Sigmoid colon (tissue), 6 donors: ENCODE measurements at regions not wholly inside any gene's neighbourhood (a gene's known extent, or its start where the extent isn't known, plus 50 kb on each side); places are given as distances from the start of the nearest gene placed in this dataset.

ENCODE experiments used
- DNase-seq: peaks from one replicate; pipeline ENCODE4 v3.0.0-alpha.2; 2019
- H3K27ac ChIP-seq, 4 donors: fragments of 200-600 bp; sonication (generic); one replicate each; pipeline ENCODE4 v1.5.1; 2016 to 2019; ENCODE audit warnings: mild to moderate bottlenecking in 1 of 4
- H3K27me3 ChIP-seq, 3 donors: fragments of 200-600 bp; sonication (generic); one replicate each; pipeline ENCODE4 v1.5.1; 2019; ENCODE audit warnings: mild to moderate bottlenecking in 1 of 3
- H3K36me3 ChIP-seq, 4 donors: fragments of 200-600 bp; sonication (generic); one replicate each; pipeline ENCODE4 v1.5.1; 2016 to 2019
- H3K4me1 ChIP-seq, 4 donors: fragments of 200-600 bp; sonication (generic); one replicate each; pipeline ENCODE4 v1.5.1; 2017 to 2019
- H3K4me3 ChIP-seq, 4 donors: fragments of 200-600 bp; sonication (generic); one replicate each; pipeline ENCODE4 v1.5.1; 2017 to 2019; ENCODE audit warnings: mild to moderate bottlenecking in 2 of 4, moderate library complexity in 1 of 4
- H3K9me3 ChIP-seq, 4 donors: fragments of 200-600 bp in 3 of 4; sonication (generic) in 3 of 4; one replicate each; pipeline versions ENCODE4 v1.5.1 to v1.6.1; 2013 to 2019
- CTCF ChIP-seq, 4 experiments: fragments of 450-650 bp in 3 of 4; fragments of 200-600 bp in 1 of 4; IDR thresholded peaks; one replicate each; pipeline ENCODE4 v1.5.1; 2016 to 2019; ENCODE audit warnings: antibody characterized with exemption in 4 of 4, mild to moderate bottlenecking in 3 of 4, moderate library complexity in 2 of 4
- EP300 ChIP-seq, 4 donors: sonication (generic); formaldehyde crosslinking; IDR thresholded peaks; one replicate each; pipeline ENCODE4 v1.6.1; 2017; ENCODE audit warnings: antibody characterized with exemption in 4 of 4
- POLR2A ChIP-seq, 2 donors: fragments of 450-650 bp; IDR thresholded peaks; one replicate each; pipeline ENCODE4 v1.6.1; 2016; ENCODE audit warnings: antibody characterized with exemption in 2 of 2, mild to moderate bottlenecking in 2 of 2, moderate library complexity in 2 of 2
- POLR2AphosphoS5 ChIP-seq, 4 donors: sonication (generic); formaldehyde crosslinking; IDR thresholded peaks; one replicate each; pipeline ENCODE4 v1.6.1; 2017; ENCODE audit warnings: antibody characterized with exemption in 4 of 4
- WGBS, 2 donors: extraction: QIAGEN DNeasy Blood & Tissue Kit; methylation state at CpG; one replicate each; pipeline ENCODE4 v1.1.7; 2013; 5-methylcytosine and 5-hydroxymethylcytosine counted together
- intact Hi-C: fragments of 100-400 bp; cut with DNase I; formaldehyde crosslinking; loops from one replicate; pipeline ENCODE4 v1.15.1; 2023
- donor health status: healthy with polysubstance abuse.
- donor health status: healthy.

- no peaks in the 10 kb centered on the region for H3K27me3 ChIP-seq
- no peak for TF ChIP-seq POLR2A (IDR thresholded peaks at IDR 0.05)
- TF ChIP-seq EP300 (IDR thresholded peaks at IDR 0.05), result no peak
- no peak for DNase-seq
- peaks cover 0 to 9% (median 6%) of the 10 kb centered on the region in 4 donors for H3K4me1 ChIP-seq
- intact Hi-C loops, result no loop called here
- no peaks in the 10 kb centered on the region for H3K36me3 ChIP-seq
- no peaks in the 10 kb centered on the region for H3K9me3 ChIP-seq
- no peak overlapping the region for H3K4me3 ChIP-seq
- 63 to 80% methylated on average over 3 of the region's 3 CpGs for WGBS, 2 donors
- no peak overlapping the region for H3K27ac ChIP-seq
Observed at GRCh38 chr3:41029356-41029755, 169.9 kb upstream of the CTNNB1 start.

GRCh38 chr3:41030220-41030619, 169.1 kb upstream of the CTNNB1 start:
- no peak for TF ChIP-seq POLR2AphosphoS5 (IDR thresholded peaks at IDR 0.05)
- no peak for TF ChIP-seq CTCF (IDR thresholded peaks at IDR 0.05)
- TF ChIP-seq EP300 (IDR thresholded peaks at IDR 0.05), result no peak
- TF ChIP-seq POLR2A (IDR thresholded peaks at IDR 0.05), result no peak
- Histone ChIP-seq H3K27ac (no peak overlapping the region), H3K36me3 (no peaks in the 10 kb centered on the region), H3K27me3 (no peaks in the 10 kb centered on the region), H3K4me3 (no peak overlapping the region), H3K9me3 (no peaks in the 10 kb centered on the region), H3K4me1 (peaks cover 0 to 18% (median 12%) of the 10 kb centered on the region in 4 donors)
- intact Hi-C loops, result no loop called here
- 87 to 88% methylated on average over 4 of the region's 4 CpGs for WGBS, 2 donors
- no peak for DNase-seq

- no peaks in the 10 kb centered on the region for H3K27me3 ChIP-seq
- no peak for TF ChIP-seq POLR2A (IDR thresholded peaks at IDR 0.05)
- no peak for TF ChIP-seq CTCF (IDR thresholded peaks at IDR 0.05)
- no peak for TF ChIP-seq POLR2AphosphoS5 (IDR thresholded peaks at IDR 0.05)
- no peak for TF ChIP-seq EP300 (IDR thresholded peaks at IDR 0.05)
- H3K36me3 ChIP-seq, result no peaks in the 10 kb centered on the region
- H3K27ac ChIP-seq, result no peak overlapping the region
- WGBS, 2 donors, result 51 to 66% methylated on average over 2 of the region's 2 CpGs
- intact Hi-C loops, result no loop called here
- no peak overlapping the region for H3K4me3 ChIP-seq
- DNase-seq, result no peak
- no peaks in the 10 kb centered on the region for H3K9me3 ChIP-seq
- peaks cover 0 to 19% (median 14%) of the 10 kb centered on the region in 4 donors for H3K4me1 ChIP-seq
Observed at GRCh38 chr3:41031401-41031800, 167.9 kb upstream of the CTNNB1 start.

- no peaks in the 10 kb centered on the region for H3K36me3 ChIP-seq
- H3K27ac ChIP-seq, result no peak overlapping the region
- no peak for DNase-seq
- H3K4me1 ChIP-seq, result peaks cover 0 to 20% (median 13%) of the 10 kb centered on the region in 4 donors
- 86 to 89% methylated on average over 3 of the region's 3 CpGs for WGBS, 2 donors
- TF ChIP-seq POLR2AphosphoS5 (IDR thresholded peaks at IDR 0.05), result no peak
- TF ChIP-seq EP300 (IDR thresholded peaks at IDR 0.05), result no peak
- TF ChIP-seq POLR2A (IDR thresholded peaks at IDR 0.05), result no peak
- no peak for TF ChIP-seq CTCF (IDR thresholded peaks at IDR 0.05)
- H3K27me3 ChIP-seq, result no peaks in the 10 kb centered on the region
- H3K4me3 ChIP-seq, result no peak overlapping the region
- intact Hi-C loops, result no loop called here
- H3K9me3 ChIP-seq, result no peaks in the 10 kb centered on the region
Observed at GRCh38 chr3:41033956-41034519, 165.3 kb upstream of the CTNNB1 start.

- Histone ChIP-seq H3K4me1 (peaks cover 0 to 21% (median 13%) of the 10 kb centered on the region in 4 donors), H3K27ac (peak overlapping the region in 1 of 4 donors; percentile 1), H3K9me3 (no peaks in the 10 kb centered on the region), H3K27me3 (no peaks in the 10 kb centered on the region), H3K36me3 (no peaks in the 10 kb centered on the region), H3K4me3 (no peak overlapping the region)
- intact Hi-C loops, result no loop called here
- 72 to 82% methylated on average over 2 of the region's 2 CpGs for WGBS, 2 donors
- no peak for DNase-seq
- TF ChIP-seq CTCF (IDR thresholded peaks at IDR 0.05) (no peak), POLR2A (IDR thresholded peaks at IDR 0.05) (no peak), EP300 (IDR thresholded peaks at IDR 0.05) (no peak), POLR2AphosphoS5 (IDR thresholded peaks at IDR 0.05) (no peak)
Observed at GRCh38 chr3:41035456-41036022, 163.8 kb upstream of the CTNNB1 start.
